ENCODE measurements at regions not wholly inside any gene's neighbourhood (a gene's known extent, or its start where the extent isn't known, plus 50 kb on each side); places are given as distances from the start of the nearest gene placed in this dataset.
"Not testable (repeated sequence)": the region's sequence is repeated elsewhere in the genome, so short reads cannot be mapped to it uniquely, and the experiment has no call there.

GRCh38 chr1:148432318-148432717 lies 50.8 kb downstream of the PPIAL4G start:
- not testable (repeated sequence) for TF ChIP-seq RCOR1 (IDR thresholded peaks at IDR 0.05; ENCODE audit: insufficient replicate concordance, low read length); POLR2A (IDR thresholded peaks at IDR 0.05; ENCODE audit: low read depth, low read length); RAD21 (IDR thresholded peaks at IDR 0.05; ENCODE audit: low read length); CTCF (conservative IDR thresholded peaks at IDR 0.05; ENCODE audit: low read depth, low read length); CEBPB (IDR thresholded peaks at IDR 0.05; ENCODE audit: low read depth, low read length); RFX5 (IDR thresholded peaks at IDR 0.05; ENCODE audit: low read depth, low read length); ELK1 (IDR thresholded peaks at IDR 0.05; ENCODE audit: borderline replicate concordance, low read depth, low read length)

Data from IMR-90 (cell line).